ENCODE measurements at regions not wholly inside any gene's neighbourhood (a gene's known extent, or its start where the extent isn't known, plus 50 kb on each side); places are given as distances from the start of the nearest gene placed in this dataset.
"Not testable (repeated sequence)": the region's sequence is repeated elsewhere in the genome, so short reads cannot be mapped to it uniquely, and the experiment has no call there.

- DNase-seq (ENCODE audit: low spot score), result not testable (repeated sequence)
Observed at GRCh38 chr1:221966888-221967287, 225.0 kb upstream of the DUSP10 start.

DNA sequence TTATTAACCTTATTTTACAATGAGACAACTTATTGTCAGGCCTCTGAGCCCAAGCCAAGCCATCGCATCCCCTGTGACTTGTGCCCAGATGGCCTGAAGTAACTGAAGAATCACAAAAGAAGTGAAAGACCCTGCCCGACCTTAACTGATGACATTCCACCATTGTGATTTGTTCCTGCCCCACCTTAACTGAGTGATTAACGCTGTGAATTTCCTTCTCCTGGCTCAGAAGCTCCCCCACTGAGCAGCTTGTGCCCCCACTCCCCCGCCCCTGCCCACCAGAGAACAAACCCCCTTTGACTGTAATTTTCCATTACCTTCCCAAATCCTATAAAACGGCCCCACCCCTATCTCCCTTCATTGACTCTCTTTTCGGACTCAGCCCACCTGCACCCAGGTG is 224.0 kb upstream of the DUSP10 start:
- DNase-seq (ENCODE audit: low spot score), result not testable (repeated sequence)

GRCh38 chr1:221965252-221965651 is 223.4 kb upstream of the DUSP10 start:
- peak; percentile 34 for DNase-seq (ENCODE audit: low spot score)

- no peak for DNase-seq (ENCODE audit: low spot score)
Observed at GRCh38 chr1:221963742-221964141, 221.9 kb upstream of the DUSP10 start.

DNA sequence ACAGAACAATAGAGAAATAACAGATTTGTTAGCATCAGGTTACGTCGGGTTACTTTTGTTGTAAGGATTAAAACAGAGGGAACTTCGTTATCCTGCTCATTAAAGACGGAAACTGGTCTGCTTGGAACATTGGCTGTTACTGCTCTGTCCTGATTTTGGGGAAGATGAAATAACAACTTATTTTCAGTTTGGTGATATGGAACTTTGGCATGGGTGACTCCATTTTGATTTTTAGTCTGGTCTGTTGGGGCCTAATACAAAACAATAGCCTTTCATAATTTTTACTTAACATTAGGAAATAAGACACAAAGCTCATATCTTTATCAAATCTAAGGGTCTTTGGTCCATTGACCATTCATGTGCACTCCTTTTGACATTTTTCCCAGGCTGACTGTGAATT is 220.5 kb upstream of the DUSP10 start:
- DNase-seq (ENCODE audit: low spot score), result no peak

DNA sequence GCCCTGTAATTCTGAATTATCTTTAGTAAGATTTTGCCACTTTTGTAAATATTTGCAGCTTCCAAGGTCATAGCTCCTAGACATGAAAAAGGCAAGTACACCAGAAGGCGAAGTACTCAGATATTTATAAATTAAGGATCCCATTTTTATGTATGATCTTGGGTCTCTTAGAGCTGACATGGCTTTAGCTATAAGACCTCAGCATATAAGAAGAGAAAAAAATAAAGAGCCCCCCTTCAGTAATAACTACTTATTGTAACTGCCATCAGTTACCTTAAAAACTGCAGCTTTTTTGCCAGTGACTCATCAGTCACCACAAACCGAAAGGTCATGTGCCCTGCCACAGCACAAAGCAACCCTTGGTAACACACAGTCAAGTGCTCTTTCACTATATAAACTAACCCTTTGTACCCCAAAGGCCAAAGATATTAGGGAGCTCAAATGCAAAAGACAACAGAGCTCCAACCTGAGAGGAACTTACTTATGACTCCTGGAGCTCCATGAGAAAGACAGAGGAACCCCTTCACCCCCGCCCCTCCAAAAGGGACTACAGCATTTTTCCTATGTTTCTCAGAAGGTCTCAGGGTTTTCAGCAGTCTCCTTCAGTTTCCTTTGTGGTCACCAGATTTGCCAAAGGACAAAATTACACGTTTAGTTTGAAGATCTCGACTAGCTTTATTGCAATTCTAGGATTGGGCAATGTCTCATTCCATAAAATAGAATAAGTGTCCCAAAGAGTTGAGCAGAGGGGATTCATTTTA is 219.8 kb upstream of the DUSP10 start:
- DNase-seq (ENCODE audit: low spot score), result peak; percentile 40

- peak; percentile 47 for DNase-seq (ENCODE audit: low spot score)
Observed at GRCh38 chr1:221958161-221958562, 216.3 kb upstream of the DUSP10 start.

DNA sequence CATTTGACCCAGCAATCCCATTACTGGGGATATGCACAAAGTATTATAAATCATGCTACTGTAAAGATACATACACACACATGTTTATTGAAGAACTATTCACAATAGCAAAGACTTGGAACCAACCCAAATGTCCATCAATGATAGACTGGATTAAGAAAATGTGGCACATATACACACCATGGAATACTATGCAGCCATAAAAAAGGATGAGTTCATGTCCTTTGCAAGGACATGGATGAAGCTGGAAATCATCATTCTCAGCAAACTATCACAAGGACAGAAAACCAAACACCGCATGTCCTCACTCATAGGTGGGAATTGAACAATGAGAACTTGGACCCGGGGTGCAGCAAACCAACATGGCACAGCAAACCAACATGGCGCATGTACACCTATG is 215.5 kb upstream of the DUSP10 start:
- not testable (repeated sequence) for DNase-seq (ENCODE audit: low spot score)

- DNase-seq (ENCODE audit: low spot score), result no peak
Observed at GRCh38 chr1:221949996-221950395, 208.1 kb upstream of the DUSP10 start.

DNA sequence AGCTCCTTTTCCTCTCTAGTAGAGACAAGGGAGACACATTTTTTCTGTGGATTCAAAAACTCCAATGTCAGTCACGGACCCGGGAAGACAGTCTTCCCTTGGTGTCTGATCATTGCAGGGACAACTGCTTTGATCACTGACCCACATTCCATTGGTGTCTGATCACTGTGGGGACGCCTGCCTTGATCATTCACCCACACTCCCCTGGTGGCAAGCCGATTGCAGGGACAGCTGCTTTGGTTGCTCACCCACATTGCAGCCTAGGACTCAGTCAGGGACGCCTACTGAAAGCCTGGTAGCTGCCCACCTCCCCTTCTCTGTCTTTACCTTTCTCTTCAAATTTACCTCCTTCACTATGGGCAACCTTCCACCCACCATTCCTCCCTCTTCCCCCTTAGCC is 206.6 kb upstream of the DUSP10 start:
- no peak for DNase-seq (ENCODE audit: low spot score)

DNA sequence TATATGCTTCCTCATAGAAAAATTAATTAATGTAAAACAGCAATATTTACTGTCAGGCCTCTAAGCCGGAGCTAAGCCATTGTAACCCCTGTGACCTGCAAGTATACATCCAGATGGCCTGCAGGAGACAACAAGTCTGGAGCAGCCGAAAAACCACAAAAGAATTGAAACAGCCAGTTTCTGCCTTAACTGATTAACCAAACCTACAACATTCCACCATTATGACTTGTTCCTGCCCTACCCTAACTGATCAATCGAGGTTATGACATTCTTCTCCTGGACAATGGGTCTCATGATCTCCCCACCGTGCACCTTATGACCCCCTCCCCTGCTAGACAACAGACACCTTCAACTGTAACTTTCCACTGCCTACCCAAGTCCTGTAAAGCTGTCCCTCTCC is 205.8 kb upstream of the DUSP10 start:
- no peak for DNase-seq (ENCODE audit: low spot score)

- DNase-seq (ENCODE audit: low spot score), result no peak
Observed at GRCh38 chr1:221946768-221947167, 204.9 kb upstream of the DUSP10 start.

DNA sequence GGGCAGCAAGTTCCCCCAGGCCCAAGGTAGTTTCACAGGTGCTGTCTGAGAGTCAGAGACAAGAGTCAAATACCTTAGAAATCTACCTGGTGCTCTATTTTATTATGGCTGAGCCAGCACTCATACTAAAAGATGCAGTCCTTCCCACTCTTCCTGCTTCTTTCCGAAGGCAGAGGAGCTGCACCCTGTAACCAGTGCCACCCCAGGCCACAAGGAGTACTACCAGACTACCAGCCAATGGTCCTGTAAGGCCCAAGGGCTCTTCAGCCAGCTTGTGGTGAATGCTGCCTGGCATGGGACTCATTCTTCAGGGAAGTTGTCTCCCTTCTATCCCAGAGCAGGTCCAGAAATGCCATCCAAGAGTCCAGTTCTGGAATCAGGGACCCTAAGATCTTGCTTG is 203.8 kb upstream of the DUSP10 start:
- DNase-seq (ENCODE audit: low spot score), result no peak

GRCh38 chr1:221944247-221944870 is 202.5 kb upstream of the DUSP10 start:
- DNase-seq (ENCODE audit: low spot score), result no peak

GRCh38 chr1:221940631-221941030 is 198.7 kb upstream of the DUSP10 start:
- DNase-seq (ENCODE audit: low spot score), result no peak

DNA sequence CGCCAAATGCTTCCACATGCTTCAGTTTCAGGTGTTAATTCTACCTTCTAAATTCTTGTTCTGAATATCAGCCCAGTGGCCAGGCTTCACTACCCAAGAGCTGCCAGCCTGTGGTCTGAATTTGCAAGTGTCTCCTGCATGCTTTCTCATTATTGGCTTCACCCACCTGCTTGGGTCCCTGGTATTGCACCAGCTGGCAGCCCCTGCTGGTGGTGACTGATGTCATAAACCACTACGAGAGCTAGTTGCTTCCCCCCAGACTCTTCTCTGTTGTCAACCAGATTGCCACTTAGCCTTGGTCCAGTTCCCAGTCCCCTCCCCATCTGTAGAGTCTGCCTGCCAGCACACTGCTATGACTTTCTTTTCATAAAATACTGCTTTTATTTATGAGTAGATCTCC is 197.7 kb upstream of the DUSP10 start:
- no peak for DNase-seq (ENCODE audit: low spot score)

DNA sequence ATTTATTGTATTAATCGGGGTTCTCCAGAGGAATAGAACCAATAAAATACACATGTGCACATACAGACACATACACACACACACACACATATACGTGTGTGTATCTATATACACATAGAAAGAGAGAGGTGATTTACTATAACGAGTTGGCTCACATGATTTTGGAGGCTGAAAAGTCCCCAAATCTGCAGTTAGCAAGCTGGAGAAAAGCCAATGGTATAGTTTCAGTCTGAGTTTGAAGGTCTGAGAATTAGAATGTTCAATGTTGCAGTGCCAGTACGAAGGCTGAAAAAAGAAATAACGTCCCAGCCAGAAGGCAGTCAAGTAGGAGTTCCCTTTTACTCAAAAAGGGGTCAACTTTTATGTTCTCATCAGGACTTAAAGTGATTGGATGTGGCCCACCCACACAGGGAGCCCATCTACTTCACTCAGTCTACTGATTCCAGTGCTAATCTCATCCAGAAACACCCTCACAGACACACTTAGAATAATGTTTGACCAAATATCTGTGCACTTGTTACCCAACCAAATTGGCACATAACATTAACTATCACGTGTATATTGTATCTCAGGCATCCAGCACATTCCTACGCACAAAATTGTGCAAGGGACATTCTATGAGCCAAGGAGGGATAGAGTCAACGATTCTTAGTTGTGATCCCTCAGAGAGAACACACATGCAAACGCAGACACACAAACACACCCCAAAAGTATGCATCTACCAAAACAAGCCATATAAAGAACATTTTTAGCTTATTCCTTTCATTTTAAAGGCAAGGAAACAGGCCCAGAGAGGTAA is 195.5 kb upstream of the DUSP10 start:
- no peak for DNase-seq (ENCODE audit: low spot score)

DNA sequence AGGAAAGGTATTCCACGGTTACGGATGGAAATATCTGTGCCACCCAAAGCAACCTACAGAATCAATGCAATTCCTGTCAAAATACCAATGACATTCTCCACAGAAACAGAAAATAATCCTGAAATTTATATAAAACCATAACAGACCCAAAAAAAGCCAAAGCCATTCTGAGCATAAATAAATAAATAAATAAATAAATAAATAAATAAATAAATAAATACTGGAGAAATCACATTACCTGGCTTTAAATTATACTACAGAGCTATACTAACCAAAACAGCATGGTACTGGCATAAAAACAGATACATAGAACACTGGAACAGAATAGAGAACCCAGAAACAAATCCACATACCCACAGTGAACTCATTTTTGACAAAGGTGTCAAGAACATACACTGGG is 191.9 kb upstream of the DUSP10 start:
- no peak for DNase-seq (ENCODE audit: low spot score)

- DNase-seq (ENCODE audit: low spot score), result no peak
Observed at GRCh38 chr1:221926441-221926840, 184.6 kb upstream of the DUSP10 start.

DNA sequence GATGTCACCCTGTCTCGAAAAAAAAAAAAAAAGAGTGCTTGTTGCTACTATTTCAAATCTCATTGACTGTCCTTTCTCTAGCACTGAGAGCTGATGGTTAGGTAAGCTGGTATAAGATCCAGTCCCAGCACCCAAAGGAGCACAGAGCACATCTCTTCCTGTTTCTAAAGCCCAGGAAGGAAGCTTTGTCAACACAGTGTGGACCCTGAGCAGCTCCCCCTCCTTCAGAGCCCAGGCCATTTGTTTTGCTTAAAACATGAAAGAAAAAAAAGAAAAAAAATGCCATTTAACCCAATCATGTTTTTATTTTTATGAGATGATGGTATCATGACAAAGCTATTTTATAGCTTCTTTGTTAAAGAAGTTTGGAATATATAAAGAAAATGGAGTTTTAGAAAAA is 184.1 kb upstream of the DUSP10 start:
- DNase-seq (ENCODE audit: low spot score), result no peak

GRCh38 chr1:221923929-221924598 is 182.2 kb upstream of the DUSP10 start:
- no peak for DNase-seq (ENCODE audit: low spot score)

GRCh38 chr1:221921936-221922335 is 180.0 kb upstream of the DUSP10 start:
- DNase-seq (ENCODE audit: low spot score), result no peak

Measured in HT-29 (cell line).